Activated CD8-positive, alpha-beta memory T cell treated with anti-CD3 and anti-CD28 coated beads for 4 hours (primary cell): ENCODE measurements at regions not wholly inside any gene's neighbourhood (a gene's known extent, or its start where the extent isn't known, plus 50 kb on each side); places are given as distances from the start of the nearest gene placed in this dataset.
"Not testable (repeated sequence)": the region's sequence is repeated elsewhere in the genome, so short reads cannot be mapped to it uniquely, and the experiment has no call there.

Experiments
- DNase-seq, 2 donors: peaks; one replicate each; pipeline ENCODE4 v3.0.0-alpha.2; 2020; ENCODE audit warnings: low read depth in 2 of 2

- no peak for DNase-seq
Observed at GRCh38 chr16:65624666-65625065, 502.8 kb upstream of the CDH11 start.

- no peak for DNase-seq
Observed at GRCh38 chr16:65624229-65624628, 502.4 kb upstream of the CDH11 start.

GRCh38 chr16:65622871-65623270 lies 501.0 kb upstream of the CDH11 start:
- DNase-seq = no peak

GRCh38 chr16:65622151-65622550 lies 500.3 kb upstream of the CDH11 start:
- DNase-seq = no peak

DNA sequence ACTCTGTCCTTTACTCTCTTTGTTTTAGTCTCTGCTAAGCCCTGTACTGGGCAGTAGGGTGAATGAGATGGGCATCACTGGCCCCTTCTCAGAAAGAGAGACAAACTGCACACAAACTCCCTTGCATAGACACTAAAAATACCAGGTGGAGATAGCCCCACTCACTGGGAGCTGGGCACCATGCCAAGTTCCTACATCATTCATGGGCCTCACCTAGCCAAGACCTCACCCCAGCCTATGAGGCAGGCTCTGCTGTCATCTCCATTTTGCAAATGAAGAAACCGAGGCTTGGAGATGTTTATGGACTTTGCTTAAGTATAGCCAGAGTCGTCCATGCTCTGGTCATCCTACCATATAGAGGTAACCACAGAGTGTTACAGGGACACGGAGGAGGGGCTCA lies 499.8 kb upstream of the CDH11 start:
- DNase-seq = no peak

- no peak for DNase-seq
Observed at GRCh38 chr16:65619606-65620005, 497.7 kb upstream of the CDH11 start.

DNA sequence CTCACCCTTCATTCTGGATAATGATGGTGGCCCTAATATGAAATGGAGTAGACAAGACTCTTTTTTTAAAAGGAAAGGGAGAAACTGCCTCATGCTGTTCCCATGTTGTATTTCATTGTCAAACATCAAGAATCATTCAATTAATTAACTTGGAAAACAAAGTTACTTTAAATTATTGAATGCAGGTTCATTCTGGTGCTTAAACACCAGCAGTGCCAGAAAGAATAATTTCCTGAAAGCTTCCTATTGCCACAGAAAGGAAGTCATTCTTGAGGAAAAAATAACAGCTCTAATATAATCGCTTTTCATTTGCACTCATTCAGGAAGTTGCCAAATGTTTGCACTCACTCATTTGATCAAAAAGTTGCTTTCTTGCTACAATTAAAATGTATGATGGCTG lies 497.1 kb upstream of the CDH11 start:
- no peak for DNase-seq

GRCh38 chr16:65618333-65618732 lies 496.5 kb upstream of the CDH11 start:
- no peak for DNase-seq

- DNase-seq = no peak
Observed at GRCh38 chr16:65617421-65617820, 495.6 kb upstream of the CDH11 start.

- DNase-seq = no peak
Observed at GRCh38 chr16:65608455-65608854, 486.6 kb upstream of the CDH11 start.

- no peak for DNase-seq
Observed at GRCh38 chr16:65604771-65605170, 482.9 kb upstream of the CDH11 start.

- DNase-seq = no peak
Observed at GRCh38 chr16:65601781-65602180, 479.9 kb upstream of the CDH11 start.

DNA sequence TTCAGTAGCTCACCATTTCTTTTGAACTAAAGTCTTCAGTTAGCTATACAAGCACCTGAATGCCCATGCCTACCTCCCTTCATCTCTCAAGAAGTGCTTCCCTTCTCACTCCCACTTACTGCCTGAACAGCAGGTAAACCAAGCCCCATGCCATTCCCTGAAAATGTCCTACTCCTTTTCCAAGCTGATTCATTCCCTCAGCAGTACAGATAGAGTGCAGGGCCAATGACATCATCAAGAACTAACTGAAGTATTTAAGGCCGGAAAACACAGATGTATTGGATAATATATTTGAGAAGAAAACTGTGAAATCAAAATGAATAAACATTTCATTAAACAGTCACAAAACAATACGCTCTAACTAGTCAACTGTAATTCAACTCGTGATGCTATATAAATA lies 478.8 kb upstream of the CDH11 start:
- DNase-seq = no peak

- no peak for DNase-seq
Observed at GRCh38 chr16:65600046-65600445, 478.2 kb upstream of the CDH11 start.

GRCh38 chr16:65598621-65599020 lies 476.8 kb upstream of the CDH11 start:
- no peak for DNase-seq

GRCh38 chr16:65583498-65583897 lies 461.6 kb upstream of the CDH11 start:
- DNase-seq = no peak

GRCh38 chr16:65579050-65579449 lies 457.2 kb upstream of the CDH11 start:
- DNase-seq = no peak

DNA sequence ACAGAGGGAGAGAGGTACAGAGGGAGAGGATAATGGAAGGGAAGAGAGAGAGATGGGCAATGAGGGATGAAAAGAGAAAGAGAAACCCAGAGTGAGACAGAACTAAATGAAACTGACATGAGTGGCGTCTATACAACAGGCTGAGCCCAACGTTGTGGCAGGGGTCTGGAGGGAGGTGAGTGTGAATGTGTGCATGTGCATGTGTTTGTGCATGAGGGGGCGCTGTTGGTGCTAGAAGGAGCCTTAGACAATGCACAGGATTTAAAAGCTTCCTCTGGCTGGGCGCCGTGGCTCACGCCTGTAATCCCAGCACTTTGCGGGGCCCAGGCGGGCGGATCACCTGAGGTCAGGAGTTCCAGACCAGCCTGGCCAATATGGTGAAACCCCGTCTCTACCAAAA lies 454.8 kb upstream of the CDH11 start:
- DNase-seq = no peak

- DNase-seq = no peak
Observed at GRCh38 chr16:65576139-65576538, 454.3 kb upstream of the CDH11 start.

GRCh38 chr16:65574326-65574966 lies 452.6 kb upstream of the CDH11 start:
- no peak for DNase-seq

DNA sequence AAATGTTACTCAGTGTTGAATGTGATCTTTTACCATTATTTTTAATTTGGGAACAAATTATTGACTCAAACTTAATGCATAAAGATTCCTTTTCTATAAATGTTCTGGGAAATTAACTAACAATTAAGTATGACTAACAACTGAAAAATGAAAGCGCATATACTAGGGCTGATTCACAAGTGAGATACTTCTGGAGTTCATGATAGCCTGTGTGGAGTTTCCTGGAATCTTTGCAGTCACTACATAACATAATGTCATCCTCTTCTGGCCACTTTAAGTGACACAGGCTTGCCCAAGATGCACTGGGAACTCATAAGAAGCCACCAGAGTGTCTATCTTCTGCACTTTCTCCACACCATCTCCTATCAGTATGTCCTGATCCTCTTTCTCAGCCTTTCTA lies 450.3 kb upstream of the CDH11 start:
- DNase-seq = no peak

GRCh38 chr16:65570261-65570660 lies 448.4 kb upstream of the CDH11 start:
- no peak for DNase-seq

DNA sequence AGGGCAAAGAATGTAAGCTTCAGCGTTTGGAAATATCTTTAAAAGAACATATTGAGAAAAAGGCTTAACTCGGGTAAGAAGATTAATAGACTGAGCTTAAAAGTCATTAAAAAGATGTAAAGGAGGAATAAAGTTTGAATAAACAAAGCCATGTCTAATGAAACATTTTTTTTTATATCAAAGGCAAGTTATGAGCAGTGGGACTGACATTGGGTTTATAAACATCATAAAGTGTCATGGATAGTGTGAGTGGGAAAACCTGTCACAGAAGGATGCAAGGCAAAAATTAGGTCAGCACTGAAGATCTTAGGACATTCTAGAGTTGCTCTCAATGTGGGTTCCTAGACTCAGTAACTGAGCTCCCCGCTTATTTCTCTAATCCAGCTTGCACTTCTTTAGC lies 438.0 kb upstream of the CDH11 start:
- no peak for DNase-seq

DNA sequence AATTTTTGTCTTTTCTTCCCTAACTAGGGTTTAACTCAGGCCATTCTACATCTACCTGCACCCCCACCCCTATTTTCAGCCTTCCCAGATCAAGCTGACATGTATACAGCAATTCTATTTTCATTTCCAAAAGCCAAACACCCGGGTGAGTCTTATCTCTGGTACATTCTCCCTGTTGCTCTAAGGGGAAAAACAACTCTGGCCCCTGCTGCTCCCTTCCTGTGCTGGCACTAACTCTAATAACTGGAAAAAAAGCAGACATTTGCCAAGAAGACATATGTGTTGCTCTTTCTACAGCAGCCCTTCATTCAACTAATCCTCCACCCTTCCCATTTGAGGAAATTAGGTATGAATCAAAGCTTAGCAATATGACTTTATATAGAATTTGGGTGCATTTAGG lies 427.8 kb upstream of the CDH11 start:
- DNase-seq = not testable (repeated sequence)
